ENCODE measurements at regions not wholly inside any gene's neighbourhood (a gene's known extent, or its start where the extent isn't known, plus 50 kb on each side); places are given as distances from the start of the nearest gene placed in this dataset.

- DNase-seq: no peak
Observed at GRCh38 chr20:56930876-56931275, 301.8 kb downstream of the TFAP2C start.

- DNase-seq: no peak
Observed at GRCh38 chr20:56932575-56933330, 303.6 kb downstream of the TFAP2C start.

GRCh38 chr20:56933331-56933698 lies 304.2 kb downstream of the TFAP2C start:
- no peak for DNase-seq

GRCh38 chr20:56934888-56935287 lies 305.8 kb downstream of the TFAP2C start:
- DNase-seq: no peak

GRCh38 chr20:56940466-56940865 lies 311.4 kb downstream of the TFAP2C start:
- DNase-seq: no peak

- DNase-seq: no peak
Observed at GRCh38 chr20:56941101-56941686, 312.1 kb downstream of the TFAP2C start.

GRCh38 chr20:56943946-56944945 lies 315.1 kb downstream of the TFAP2C start:
- no peak for DNase-seq

- DNase-seq: no peak
Observed at GRCh38 chr20:56945057-56945456, 316.0 kb downstream of the TFAP2C start.

GRCh38 chr20:56945901-56946300 lies 316.8 kb downstream of the TFAP2C start:
- no peak for DNase-seq

GRCh38 chr20:56949318-56949717 lies 317.1 kb downstream of the BMP7 start:
- DNase-seq: no peak

GRCh38 chr20:56952258-56953047 lies 314.0 kb downstream of the BMP7 start:
- DNase-seq: no peak

GRCh38 chr20:56953048-56953586 lies 313.3 kb downstream of the BMP7 start:
- DNase-seq: no peak

- DNase-seq: no peak
Observed at GRCh38 chr20:56954797-56955196, 311.6 kb downstream of the BMP7 start.

- no peak for DNase-seq
Observed at GRCh38 chr20:56955680-56956079, 310.8 kb downstream of the BMP7 start.

- DNase-seq: no peak
Observed at GRCh38 chr20:56956534-56956933, 309.9 kb downstream of the BMP7 start.

- DNase-seq: no peak
Observed at GRCh38 chr20:56957737-56958553, 308.5 kb downstream of the BMP7 start.

- DNase-seq: no peak
Observed at GRCh38 chr20:56964901-56965300, 301.5 kb downstream of the BMP7 start.

GRCh38 chr20:56967916-56968315 lies 298.5 kb downstream of the BMP7 start:
- DNase-seq: no peak

GRCh38 chr20:56968376-56969048 lies 297.9 kb downstream of the BMP7 start:
- no peak for DNase-seq

GRCh38 chr20:56974499-56975250 lies 291.8 kb downstream of the BMP7 start:
- no peak for DNase-seq

Data from activated effector memory CD4-positive, alpha-beta T cell treated with anti-CD3 and anti-CD28 coated beads, Interleukin-2, amount 50 U/mL, for 16 hours (primary cell).